Esophagus squamous epithelium (tissue), 5 donors: ENCODE measurements at regions not wholly inside any gene's neighbourhood (a gene's known extent, or its start where the extent isn't known, plus 50 kb on each side); places are given as distances from the start of the nearest gene placed in this dataset.
"Not testable (repeated sequence)": the region's sequence is repeated elsewhere in the genome, so short reads cannot be mapped to it uniquely, and the experiment has no call there.

Experiments
- DNase-seq: peaks from one replicate; lab custom pipeline; 2025; lab: John Stamatoyannopoulos, UW
- H3K27ac ChIP-seq, 4 donors: fragments of 200-600 bp; sonication (generic); one replicate each; pipeline ENCODE4 v1.5.1; 2016 to 2019; ENCODE audit warnings: mild to moderate bottlenecking in 1 of 4
- H3K27me3 ChIP-seq, 4 donors: fragments of 200-600 bp; sonication (generic); 1 replicate in 3 of 4; 2 replicates in 1 of 4; pipeline versions ENCODE4 v1.5.1 to v1.6.0; 2017 to 2021; ENCODE audit warnings: antibody characterized with exemption in 1 of 4
- H3K36me3 ChIP-seq, 3 donors: fragments of 200-600 bp; sonication (generic); one replicate each; pipeline ENCODE4 v1.5.1; 2016 to 2019
- H3K4me1 ChIP-seq, 3 donors: fragments of 200-600 bp; sonication (generic); one replicate each; pipeline ENCODE4 v1.5.1; 2017 to 2019
- H3K4me3 ChIP-seq, 4 donors: fragments of 200-600 bp; sonication (generic); 1 replicate in 3 of 4; 2 replicates in 1 of 4; pipeline ENCODE4 v1.5.1; 2016 to 2019; ENCODE audit warnings: mild to moderate bottlenecking in 2 of 4, moderate library complexity in 1 of 4
- H3K9me3 ChIP-seq, 3 donors: fragments of 200-600 bp; sonication (generic); one replicate each; pipeline ENCODE4 v1.5.1; 2016 to 2019
- CTCF ChIP-seq, 6 experiments: fragments of 450-650 bp in 4 of 6; fragments of 200-600 bp in 2 of 6; sonication (generic) in 2 of 6; IDR thresholded peaks; one replicate each; pipeline ENCODE4 v1.5.1; 2016 to 2019; ENCODE audit warnings: antibody characterized with exemption in 6 of 6, mild to moderate bottlenecking in 4 of 6, moderate library complexity in 4 of 6
- POLR2A ChIP-seq, 4 donors: fragments of 450-650 bp; IDR thresholded peaks; one replicate each; pipeline ENCODE4 v1.6.1; 2017; ENCODE audit warnings: antibody characterized with exemption in 4 of 4, mild to moderate bottlenecking in 4 of 4, moderate library complexity in 3 of 4
- WGBS, 2 donors: methylation state at CpG; one replicate each; pipeline ENCODE4 v1.1.5; 2018; 5-methylcytosine and 5-hydroxymethylcytosine counted together
- intact Hi-C: fragments of 100-400 bp; cut with DNase I; formaldehyde crosslinking; loops from one replicate; pipeline ENCODE4 v1.15.0; 2022
- donor health status: DM: yes; HTN: yes; CAD: no.

GRCh38 chr18:11468120-11468519, 141.3 kb upstream of the SLC35G4 start:
- no peak overlapping the region for H3K27ac ChIP-seq
- intact Hi-C loops, result no loop called here

GRCh38 chr18:11467611-11468010, 141.8 kb upstream of the SLC35G4 start:
- Histone ChIP-seq H3K27me3 (no peaks in the 10 kb centered on the region), H3K9me3 (no peaks in the 10 kb centered on the region), H3K4me3 (no peak overlapping the region), H3K4me1 (no peaks in the 10 kb centered on the region), H3K36me3 (no peaks in the 10 kb centered on the region), H3K27ac (no peak overlapping the region)
- TF ChIP-seq CTCF (IDR thresholded peaks at IDR 0.05), result no peak
- no peak for TF ChIP-seq POLR2A (IDR thresholded peaks at IDR 0.05)
- intact Hi-C loops, result no loop called here
- no peak for DNase-seq
- WGBS, 2 donors, result 58 to 69% methylated on average over 2 of the region's 2 CpGs

More at GRCh38 chr18:11468120-11468519, 141.3 kb upstream of the SLC35G4 start:
- Histone ChIP-seq H3K36me3 (no peaks in the 10 kb centered on the region), H3K27me3 (no peaks in the 10 kb centered on the region), H3K9me3 (no peaks in the 10 kb centered on the region), H3K4me1 (no peaks in the 10 kb centered on the region), H3K4me3 (no peak overlapping the region)
- TF ChIP-seq POLR2A (IDR thresholded peaks at IDR 0.05), result no peak
- no peak for DNase-seq
- 72 to 84% methylated on average over 3 of the region's 3 CpGs for WGBS, 2 donors

- Histone ChIP-seq H3K9me3 (no peaks in the 10 kb centered on the region), H3K27ac (no peak overlapping the region), H3K4me1 (no peaks in the 10 kb centered on the region), H3K27me3 (no peaks in the 10 kb centered on the region), H3K4me3 (no peak overlapping the region), H3K36me3 (no peaks in the 10 kb centered on the region)
- intact Hi-C loops, result no loop called here
- WGBS, 2 donors, result 83 to 97% methylated on average over 1 to 2 of the region's 2 CpGs
- TF ChIP-seq CTCF (IDR thresholded peaks at IDR 0.05) (no peak), POLR2A (IDR thresholded peaks at IDR 0.05) (no peak)
- DNase-seq, result no peak
Observed at GRCh38 chr18:11464129-11464528, 145.3 kb upstream of the SLC35G4 start.

GRCh38 chr18:11458447-11458846, 150.9 kb upstream of the SLC35G4 start:
- no peak for DNase-seq
- H3K27me3 ChIP-seq, result no peaks in the 10 kb centered on the region
- TF ChIP-seq POLR2A (IDR thresholded peaks at IDR 0.05), result no peak
- TF ChIP-seq CTCF (IDR thresholded peaks at IDR 0.05), result no peak
- H3K27ac ChIP-seq, result no peak overlapping the region
- 43 to 72% methylated on average over 3 of the region's 3 CpGs for WGBS, 2 donors
- no peaks in the 10 kb centered on the region for H3K4me1 ChIP-seq
- no peaks in the 10 kb centered on the region for H3K36me3 ChIP-seq
- H3K4me3 ChIP-seq, result no peak overlapping the region
- H3K9me3 ChIP-seq, result no peaks in the 10 kb centered on the region
- intact Hi-C loops, result no loop called here

- H3K27me3 ChIP-seq, H3K9me3 ChIP-seq, H3K36me3 ChIP-seq, H3K27ac ChIP-seq, intact Hi-C loops, H3K4me3 ChIP-seq, DNase-seq, H3K4me1 ChIP-seq: not testable (repeated sequence)
- WGBS, 2 donors, result 73 to 92% methylated on average over 3 of the region's 3 CpGs
Observed at GRCh38 chr18:11457853-11458252, 151.5 kb upstream of the SLC35G4 start.

GRCh38 chr18:11454040-11454439, 155.4 kb upstream of the SLC35G4 start:
- intact Hi-C loops, result no loop called here
- WGBS, 2 donors, result 66 to 83% methylated on average over 5 of the region's 5 CpGs
- Histone ChIP-seq H3K4me3 (no peak overlapping the region), H3K4me1 (no peaks in the 10 kb centered on the region), H3K36me3 (no peaks in the 10 kb centered on the region), H3K27ac (no peak overlapping the region), H3K9me3 (no peaks in the 10 kb centered on the region), H3K27me3 (no peaks in the 10 kb centered on the region)
- DNase-seq, result no peak
- TF ChIP-seq POLR2A (IDR thresholded peaks at IDR 0.05), result no peak
- TF ChIP-seq CTCF (IDR thresholded peaks at IDR 0.05), result no peak

- intact Hi-C loops, H3K36me3 ChIP-seq, H3K27ac ChIP-seq, H3K27me3 ChIP-seq, DNase-seq, H3K4me1 ChIP-seq, H3K4me3 ChIP-seq, H3K9me3 ChIP-seq: not testable (repeated sequence)
- WGBS, 2 donors, result 78 to 84% methylated on average over 4 of the region's 4 CpGs
Observed at GRCh38 chr18:11444169-11444568, 165.2 kb upstream of the SLC35G4 start.
